HG02938 (cell line): ENCODE measurements at regions not wholly inside any gene's neighbourhood (a gene's known extent, or its start where the extent isn't known, plus 50 kb on each side); places are given as distances from the start of the nearest gene placed in this dataset.

ENCODE experiments used
- ATAC-seq: cut with Tn5 transposase; IDR thresholded peaks from one replicate; pipeline ENCODE4 v1.9.1; 2021; ENCODE audit warnings: mild to moderate bottlenecking, moderate library complexity; ENCODE audit not compliant: unreplicated experiment

GRCh38 chr18:44386401-44386800, 294.3 kb upstream of the SETBP1 start:
- ATAC-seq: no peak

GRCh38 chr18:44388329-44388728, 292.4 kb upstream of the SETBP1 start:
- no peak for ATAC-seq

- ATAC-seq: no peak
Observed at GRCh38 chr18:44392933-44393332, 287.8 kb upstream of the SETBP1 start.

- ATAC-seq: no peak
Observed at GRCh38 chr18:44393406-44393805, 287.3 kb upstream of the SETBP1 start.

GRCh38 chr18:44396550-44396949, 284.1 kb upstream of the SETBP1 start:
- ATAC-seq: no peak

DNA sequence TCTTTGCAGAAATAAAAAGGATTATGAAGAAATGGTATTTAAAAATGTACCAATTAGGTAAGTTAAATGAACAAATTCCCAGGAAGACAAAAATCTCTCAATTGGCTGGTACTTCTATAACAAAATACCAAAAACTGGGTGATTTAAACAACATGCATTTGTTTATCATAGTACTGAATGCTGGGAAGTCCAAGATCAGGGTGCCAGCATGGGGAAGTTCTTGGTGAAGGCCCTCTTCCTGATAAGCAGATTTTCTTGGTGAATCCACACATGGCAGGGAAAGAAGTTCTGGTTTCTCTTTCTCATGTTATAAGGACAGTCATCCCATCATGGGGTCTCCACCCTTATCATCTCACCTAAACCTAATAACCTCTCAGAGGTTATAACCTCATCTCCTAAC, 271.6 kb upstream of the SETBP1 start:
- no peak for ATAC-seq

DNA sequence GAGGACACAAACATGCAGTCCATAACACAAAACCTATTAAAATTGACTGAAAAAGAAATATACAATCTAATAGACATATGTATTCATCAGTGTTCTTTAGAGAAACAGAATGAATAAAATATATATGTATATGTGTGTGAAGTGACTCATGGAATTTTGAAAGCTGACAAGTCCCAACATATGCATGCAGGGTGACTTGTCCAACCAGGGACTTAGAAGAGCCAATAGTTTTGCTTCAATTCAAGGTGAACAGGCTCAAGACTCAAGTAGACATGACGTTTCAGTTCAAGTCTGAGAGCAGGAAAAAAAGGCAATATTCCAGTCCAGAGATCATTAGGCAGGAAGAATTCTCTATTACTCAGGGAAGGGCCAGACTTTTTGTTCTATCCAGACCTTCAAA, 271.2 kb upstream of the SETBP1 start:
- ATAC-seq: no peak

DNA sequence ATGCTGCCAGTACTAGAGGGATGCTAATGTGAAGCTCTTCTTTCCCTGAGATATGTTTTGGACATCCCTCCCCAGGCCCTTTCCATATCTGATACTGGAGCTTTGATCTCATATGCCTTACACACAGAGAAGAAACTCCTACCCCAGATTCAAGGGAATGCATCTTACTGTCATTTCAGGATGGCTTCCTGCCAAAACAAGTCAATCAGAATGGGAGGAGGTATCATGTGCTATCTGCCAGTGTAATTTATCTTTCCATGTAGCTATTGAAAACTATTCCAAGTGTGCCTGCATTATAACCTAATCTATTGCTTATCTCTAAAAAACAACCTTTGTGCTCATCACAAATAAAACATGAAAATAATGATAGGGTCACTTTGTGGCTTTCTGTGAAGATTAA, 269.9 kb upstream of the SETBP1 start:
- no peak for ATAC-seq

GRCh38 chr18:44411262-44411905, 269.3 kb upstream of the SETBP1 start:
- no peak for ATAC-seq

DNA sequence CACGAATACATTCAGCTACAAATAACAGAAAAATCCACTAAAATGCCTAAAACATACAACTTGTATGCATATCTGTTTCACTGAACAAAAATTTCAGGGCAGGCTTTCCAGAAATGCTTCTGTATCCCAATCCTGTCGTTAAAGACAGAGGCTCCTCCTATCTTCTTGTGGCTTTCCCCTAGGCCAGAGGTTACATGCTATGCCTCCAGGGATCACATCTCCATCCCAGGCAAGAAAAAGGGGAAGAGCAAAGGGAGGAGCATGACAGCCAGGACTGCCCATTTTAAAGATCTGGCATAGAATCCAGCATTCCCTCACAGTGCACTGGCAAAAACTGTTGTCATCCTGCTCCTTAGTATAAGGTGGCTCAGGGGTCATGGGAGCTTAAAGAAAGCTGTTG, 268.7 kb upstream of the SETBP1 start:
- ATAC-seq: no peak

DNA sequence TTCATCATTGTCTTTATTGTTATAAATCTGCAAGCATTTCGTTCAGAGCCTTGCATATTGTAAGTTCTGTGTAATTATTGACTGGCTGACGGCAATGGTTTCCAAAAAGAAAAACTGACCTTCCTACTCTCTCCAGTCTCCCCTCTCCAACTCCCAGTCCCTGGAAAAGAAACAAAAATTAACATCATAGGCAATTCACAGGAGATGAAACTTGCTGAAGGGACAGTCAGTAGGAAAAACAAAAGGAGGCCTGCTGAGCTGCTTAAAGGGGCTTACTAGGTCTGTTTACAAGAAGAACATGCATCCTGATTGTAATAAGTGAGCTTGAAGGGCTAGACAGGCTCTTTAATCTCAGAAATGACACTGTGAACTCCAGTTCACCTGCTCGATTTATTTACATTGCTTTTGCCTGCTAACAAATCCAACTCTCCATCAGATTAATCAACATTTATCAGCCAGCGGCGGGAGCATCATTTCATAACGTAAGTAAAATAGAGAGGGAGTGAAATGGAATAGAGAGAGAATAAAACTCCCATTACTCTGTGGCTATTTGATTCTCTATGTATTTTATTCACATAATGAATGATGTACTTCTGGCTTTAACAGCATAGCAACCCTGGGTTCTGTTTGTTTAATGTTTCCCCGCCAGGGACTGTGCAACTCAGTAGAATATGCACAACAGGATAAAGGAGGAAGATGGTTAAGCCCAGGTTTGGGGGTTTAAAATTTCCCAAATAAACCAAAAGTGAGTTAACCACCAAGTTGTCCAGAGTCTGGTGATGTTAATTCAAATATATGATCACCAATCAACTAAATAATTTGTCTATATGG, 256.7 kb upstream of the SETBP1 start:
- no peak for ATAC-seq

- no peak for ATAC-seq
Observed at GRCh38 chr18:44424645-44425035, 256.0 kb upstream of the SETBP1 start.

GRCh38 chr18:44425161-44425560, 255.5 kb upstream of the SETBP1 start:
- no peak for ATAC-seq

- no peak for ATAC-seq
Observed at GRCh38 chr18:44437603-44438002, 243.1 kb upstream of the SETBP1 start.

GRCh38 chr18:44450226-44450625, 230.5 kb upstream of the SETBP1 start:
- ATAC-seq: no peak

DNA sequence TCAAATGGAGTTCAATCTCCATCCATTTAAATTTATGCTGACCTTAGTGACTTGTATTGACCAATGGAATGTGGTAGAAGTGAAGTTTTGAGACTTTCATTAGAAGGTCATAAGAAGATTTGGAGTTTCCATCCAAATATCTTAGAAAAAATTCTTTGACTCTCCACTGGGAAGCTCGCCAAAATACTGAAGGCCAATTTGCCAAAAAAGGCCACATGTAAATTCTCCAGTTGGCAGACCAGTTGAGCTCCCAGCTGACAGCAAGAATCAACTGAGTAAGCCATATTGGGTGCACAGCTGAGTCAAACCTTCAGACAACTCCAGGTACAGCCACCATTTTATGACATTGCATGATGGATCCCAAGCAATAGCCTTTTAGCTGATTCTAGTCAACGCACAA, 228.3 kb upstream of the SETBP1 start:
- no peak for ATAC-seq

- no peak for ATAC-seq
Observed at GRCh38 chr18:44453505-44453904, 227.2 kb upstream of the SETBP1 start.

DNA sequence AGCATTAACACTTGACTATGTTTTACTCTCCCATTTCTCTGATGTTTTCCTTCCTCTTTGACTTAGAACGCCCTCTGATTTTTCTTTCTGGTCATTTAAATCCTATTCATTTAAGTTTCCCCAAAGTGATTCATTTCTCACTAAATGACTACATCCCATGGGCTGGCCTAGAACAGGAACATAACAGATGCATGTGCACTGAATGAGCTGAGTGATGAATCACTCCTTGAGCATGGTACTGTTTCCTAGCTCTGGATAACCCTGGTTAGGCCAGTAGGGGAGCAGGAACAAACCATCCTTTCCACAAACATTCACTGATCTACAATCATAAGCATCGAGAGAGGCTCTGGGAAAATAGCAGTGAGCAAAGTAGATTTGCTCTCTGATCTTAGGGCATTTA, 221.9 kb upstream of the SETBP1 start:
- ATAC-seq: no peak

DNA sequence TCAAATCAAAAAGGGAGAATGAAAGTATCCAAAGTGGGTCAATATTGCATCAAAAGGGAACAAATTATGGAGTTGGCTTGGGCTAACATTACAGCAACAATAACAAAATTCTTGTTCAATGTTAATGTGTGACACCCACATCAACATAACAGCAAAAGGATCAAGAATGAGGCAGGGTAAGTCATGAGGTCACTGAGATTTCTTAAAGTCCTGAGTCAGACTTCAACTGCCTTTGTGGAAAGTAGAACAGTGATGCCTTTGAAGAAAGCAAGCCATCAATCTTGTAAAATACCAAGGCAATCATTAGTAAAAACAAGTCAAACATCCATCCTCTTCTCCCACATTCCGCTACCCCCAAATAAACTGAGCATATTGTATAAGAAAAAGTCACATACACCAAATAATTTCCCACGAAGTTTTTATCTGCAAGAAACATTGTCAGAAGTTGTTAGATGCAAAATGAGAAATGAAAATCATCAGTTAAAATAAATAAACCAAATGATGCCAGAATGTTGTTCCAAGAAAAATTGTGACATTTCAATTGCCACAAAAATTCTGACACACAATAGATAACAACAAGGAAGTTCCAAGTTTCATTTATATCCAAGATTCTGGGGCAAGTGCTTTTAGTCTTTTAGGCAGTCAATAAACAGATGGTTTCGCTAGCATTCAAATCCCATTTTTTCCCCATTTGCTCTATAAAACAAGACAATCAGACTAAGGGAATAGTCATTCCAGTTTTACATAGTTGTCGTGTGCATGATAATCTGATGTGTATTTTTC, 216.1 kb upstream of the SETBP1 start:
- ATAC-seq: no peak

GRCh38 chr18:44465381-44465841, 215.3 kb upstream of the SETBP1 start:
- ATAC-seq: no peak

GRCh38 chr18:44466997-44467396, 213.7 kb upstream of the SETBP1 start:
- no peak for ATAC-seq

DNA sequence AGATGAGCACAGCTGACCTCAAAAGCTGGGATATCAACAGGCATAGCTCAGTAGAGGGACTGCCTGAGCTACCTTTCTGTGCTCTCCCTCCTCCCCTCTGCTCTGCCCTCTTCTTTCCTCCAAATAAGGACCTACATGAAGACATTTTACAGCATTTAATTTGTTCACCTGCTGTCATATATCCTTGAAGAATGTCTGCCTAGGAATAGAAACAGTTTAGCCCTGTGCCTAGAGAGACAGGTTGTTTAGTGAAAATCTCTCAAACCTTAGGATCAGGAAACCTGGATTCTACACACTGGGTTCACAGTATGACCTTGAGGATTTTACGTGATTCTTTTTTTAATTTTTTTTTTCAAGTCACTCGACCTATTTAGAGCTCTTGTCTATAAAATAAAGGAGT, 213.0 kb upstream of the SETBP1 start:
- ATAC-seq: no peak
